Lower lobe of right lung (tissue), 2 donors: ENCODE measurements at regions not wholly inside any gene's neighbourhood (a gene's known extent, or its start where the extent isn't known, plus 50 kb on each side); places are given as distances from the start of the nearest gene placed in this dataset.

ENCODE experiments used
- ATAC-seq, 2 donors: fragments of 200-7000 bp; cut with Tn5 transposase; one replicate each; pipeline ENCODE4 v1.9.1; 2020 to 2022; ENCODE audit warnings: mild to moderate bottlenecking in 2 of 2, moderate library complexity in 2 of 2
- DNase-seq: peaks from one replicate; pipeline ENCODE4 v3.0.0-alpha.2; 2020
- H3K27ac ChIP-seq: fragments of 200-600 bp; one replicate; pipeline ENCODE4 v1.8.0; 2022
- H3K27me3 ChIP-seq: fragments of 200-600 bp; one replicate; pipeline ENCODE4 v1.8.0; 2022; ENCODE audit warnings: low read depth
- H3K36me3 ChIP-seq: fragments of 200-600 bp; one replicate; pipeline ENCODE4 v1.8.0; 2022; ENCODE audit warnings: mild to moderate bottlenecking
- H3K4me1 ChIP-seq: fragments of 200-600 bp; one replicate; pipeline ENCODE4 v1.8.0; 2022
- H3K4me3 ChIP-seq: fragments of 200-600 bp; one replicate; pipeline ENCODE4 v1.8.0; 2022; ENCODE audit warnings: mild to moderate bottlenecking
- H3K9me3 ChIP-seq: fragments of 200-600 bp; one replicate; pipeline ENCODE4 v1.8.0; 2022
- intact Hi-C: fragments of 100-400 bp; cut with DNase I; formaldehyde crosslinking; loops from one replicate; pipeline ENCODE4 v1.11.0; 2022
- TF ChIP-seq, protein P1 (sequence below): fragments of 200-600 bp; IDR thresholded peaks from one replicate; pipeline ENCODE4 v1.8.0; 2022; ENCODE audit warnings: antibody characterized with exemption, mild to moderate bottlenecking
- donor health status: DM: no; HTN: yes; CAD: no; lungs with severe emphysema.

- TF ChIP-seq, protein P1, sequence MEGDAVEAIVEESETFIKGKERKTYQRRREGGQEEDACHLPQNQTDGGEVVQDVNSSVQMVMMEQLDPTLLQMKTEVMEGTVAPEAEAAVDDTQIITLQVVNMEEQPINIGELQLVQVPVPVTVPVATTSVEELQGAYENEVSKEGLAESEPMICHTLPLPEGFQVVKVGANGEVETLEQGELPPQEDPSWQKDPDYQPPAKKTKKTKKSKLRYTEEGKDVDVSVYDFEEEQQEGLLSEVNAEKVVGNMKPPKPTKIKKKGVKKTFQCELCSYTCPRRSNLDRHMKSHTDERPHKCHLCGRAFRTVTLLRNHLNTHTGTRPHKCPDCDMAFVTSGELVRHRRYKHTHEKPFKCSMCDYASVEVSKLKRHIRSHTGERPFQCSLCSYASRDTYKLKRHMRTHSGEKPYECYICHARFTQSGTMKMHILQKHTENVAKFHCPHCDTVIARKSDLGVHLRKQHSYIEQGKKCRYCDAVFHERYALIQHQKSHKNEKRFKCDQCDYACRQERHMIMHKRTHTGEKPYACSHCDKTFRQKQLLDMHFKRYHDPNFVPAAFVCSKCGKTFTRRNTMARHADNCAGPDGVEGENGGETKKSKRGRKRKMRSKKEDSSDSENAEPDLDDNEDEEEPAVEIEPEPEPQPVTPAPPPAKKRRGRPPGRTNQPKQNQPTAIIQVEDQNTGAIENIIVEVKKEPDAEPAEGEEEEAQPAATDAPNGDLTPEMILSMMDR: no peak
- ATAC-seq: no peak
- DNase-seq: no peak
- Histone ChIP-seq H3K27me3 (no peaks in the 10 kb centered on the region), H3K4me1 (no peaks in the 10 kb centered on the region), H3K36me3 (no peaks in the 10 kb centered on the region), H3K4me3 (no peak overlapping the region), H3K27ac (no peak overlapping the region), H3K9me3 (no peaks in the 10 kb centered on the region)
- intact Hi-C loops: no loop called here
Observed at GRCh38 chr4:187227907-187228704, 504.4 kb upstream of the FAT1 start.

DNA sequence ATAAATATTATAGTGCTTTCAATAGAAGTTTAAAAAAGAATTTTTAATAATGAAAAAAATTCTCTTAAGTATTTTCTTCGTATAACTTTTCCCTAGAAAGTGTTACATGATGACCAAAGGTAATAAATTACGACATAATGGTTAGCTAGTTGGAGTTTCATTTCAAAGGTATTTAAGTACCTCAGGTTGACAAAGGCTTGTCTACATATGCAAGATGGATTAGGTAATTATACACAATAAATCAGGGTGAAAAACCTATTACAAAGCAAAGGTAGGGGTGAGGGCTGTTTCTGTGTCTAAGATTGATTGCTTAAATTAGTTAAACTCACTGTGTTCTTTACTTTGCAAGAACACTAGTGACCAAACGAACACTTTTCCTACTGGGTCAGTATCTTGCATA is 508.5 kb upstream of the FAT1 start:
- H3K4me3 ChIP-seq: no peak overlapping the region
- no peak overlapping the region for H3K27ac ChIP-seq
- no peaks in the 10 kb centered on the region for H3K4me1 ChIP-seq
- TF ChIP-seq, protein P1: no peak
- H3K9me3 ChIP-seq: no peaks in the 10 kb centered on the region
- ATAC-seq (no peak), DNase-seq (no peak)
- H3K36me3 ChIP-seq: no peaks in the 10 kb centered on the region
- no peaks in the 10 kb centered on the region for H3K27me3 ChIP-seq
- intact Hi-C loops: no loop called here

DNA sequence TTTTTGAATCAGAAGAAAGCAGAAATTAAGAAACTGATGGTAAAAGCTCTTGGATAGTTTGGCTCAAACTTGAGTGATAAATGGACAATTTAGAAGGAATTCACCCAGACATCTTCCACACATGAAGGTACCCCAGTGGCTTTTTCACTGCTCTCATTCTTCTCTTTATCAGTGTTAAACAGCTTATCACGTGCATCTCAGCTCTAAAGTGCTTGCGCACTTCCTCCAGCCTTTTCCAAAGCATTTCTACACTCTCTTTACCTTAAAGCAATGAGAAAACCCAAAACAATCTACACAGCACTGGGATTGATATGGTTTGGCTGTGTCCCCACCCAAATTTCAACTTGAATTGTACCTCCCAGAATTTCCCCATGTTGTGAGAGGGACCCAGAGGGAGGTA is 509.1 kb upstream of the FAT1 start:
- no peaks in the 10 kb centered on the region for H3K36me3 ChIP-seq
- intact Hi-C loops: no loop called here
- H3K4me1 ChIP-seq: no peaks in the 10 kb centered on the region
- no peaks in the 10 kb centered on the region for H3K9me3 ChIP-seq
- ATAC-seq (no peak), DNase-seq (no peak)
- TF ChIP-seq, protein P1: no peak
- H3K27ac ChIP-seq: no peak overlapping the region
- no peak overlapping the region for H3K4me3 ChIP-seq
- H3K27me3 ChIP-seq: no peaks in the 10 kb centered on the region

- H3K4me3 ChIP-seq: no peak overlapping the region
- H3K27ac ChIP-seq: no peak overlapping the region
- H3K36me3 ChIP-seq: no peaks in the 10 kb centered on the region
- ATAC-seq: no peak
- no peaks in the 10 kb centered on the region for H3K27me3 ChIP-seq
- no peaks in the 10 kb centered on the region for H3K4me1 ChIP-seq
- intact Hi-C loops: no loop called here
- TF ChIP-seq, protein P1: no peak
- no peak for DNase-seq
- H3K9me3 ChIP-seq: no peaks in the 10 kb centered on the region
Observed at GRCh38 chr4:187235456-187236170, 512.0 kb upstream of the FAT1 start.

DNA sequence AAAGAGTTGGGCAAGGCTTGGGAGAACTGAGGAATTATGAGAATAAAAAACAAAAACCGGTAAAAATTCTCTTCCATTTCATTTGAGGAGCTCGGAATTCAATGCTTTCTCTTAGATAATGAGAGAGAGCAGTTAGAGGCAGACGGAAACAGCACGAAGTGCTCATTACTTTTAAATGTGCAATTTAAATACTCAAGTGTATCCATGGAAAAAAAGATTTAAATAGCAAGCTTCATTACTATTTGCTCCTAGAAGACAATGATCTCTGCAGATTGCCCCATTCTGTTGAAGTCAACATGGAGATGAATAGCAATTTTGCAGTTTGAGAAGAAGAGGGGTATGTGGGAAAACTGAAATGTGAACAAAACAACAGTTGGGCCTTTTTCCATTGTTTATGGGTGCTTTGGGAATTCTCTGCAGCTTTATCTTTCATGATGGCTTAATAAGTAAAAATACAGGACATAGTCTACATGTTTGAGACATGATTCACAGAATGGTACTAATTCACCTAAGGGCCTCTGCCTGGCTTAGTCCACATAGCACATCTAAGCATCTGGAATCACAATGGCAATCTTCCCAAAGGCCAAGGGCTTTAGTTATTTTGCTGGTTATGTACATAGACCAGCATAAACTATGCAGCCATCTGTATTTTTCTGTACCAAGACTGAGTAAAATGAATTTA is 512.7 kb upstream of the FAT1 start:
- H3K27ac ChIP-seq: no peak overlapping the region
- no peaks in the 10 kb centered on the region for H3K4me1 ChIP-seq
- H3K27me3 ChIP-seq: no peaks in the 10 kb centered on the region
- H3K4me3 ChIP-seq: no peak overlapping the region
- intact Hi-C loops: no loop called here
- ATAC-seq (no peak), DNase-seq (no peak)
- no peaks in the 10 kb centered on the region for H3K36me3 ChIP-seq
- TF ChIP-seq, protein P1: no peak
- H3K9me3 ChIP-seq: no peaks in the 10 kb centered on the region
